ENCODE measurements at regions not wholly inside any gene's neighbourhood (a gene's known extent, or its start where the extent isn't known, plus 50 kb on each side); places are given as distances from the start of the nearest gene placed in this dataset.

DNA sequence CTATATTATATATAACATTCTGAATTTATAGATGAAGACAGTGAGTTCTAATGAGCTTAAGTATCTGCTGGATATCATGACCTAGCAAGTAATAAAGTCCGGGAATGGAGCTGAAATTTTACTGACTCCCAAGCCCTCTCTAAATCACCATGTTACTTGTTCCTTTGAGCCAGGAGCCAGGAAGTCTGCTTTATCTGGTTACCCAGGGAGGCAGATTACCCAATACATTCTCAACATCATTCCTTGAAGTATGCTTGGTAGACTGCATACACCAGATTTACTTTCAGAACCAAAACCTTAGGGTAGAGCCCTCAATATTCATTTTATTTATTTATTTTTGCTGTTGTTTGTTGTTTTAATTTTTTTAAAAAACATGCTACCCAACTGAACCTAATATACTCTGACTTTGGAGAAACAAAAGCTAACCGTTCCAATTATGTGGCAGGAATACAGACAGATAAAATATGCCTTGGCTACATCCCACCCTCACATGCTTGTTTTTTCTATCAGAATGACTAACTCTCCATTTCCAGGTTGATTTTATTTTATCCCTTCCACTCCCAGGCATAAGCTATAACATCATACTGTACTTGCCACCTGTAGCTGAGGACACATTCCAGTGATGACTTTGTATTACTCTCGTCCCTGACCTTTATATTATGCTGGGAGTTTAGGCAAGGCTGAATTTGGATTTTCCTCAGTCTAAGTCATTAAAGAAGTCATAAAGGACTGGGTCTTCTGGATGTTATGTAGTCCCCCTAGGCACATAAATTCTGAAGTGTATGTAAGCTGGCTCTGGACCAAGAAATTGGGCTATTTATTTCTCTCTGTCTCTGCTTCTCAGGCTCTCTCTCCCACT is 82.0 kb downstream of the YIPF5 start (continued):
- TF ChIP-seq, protein P1, sequence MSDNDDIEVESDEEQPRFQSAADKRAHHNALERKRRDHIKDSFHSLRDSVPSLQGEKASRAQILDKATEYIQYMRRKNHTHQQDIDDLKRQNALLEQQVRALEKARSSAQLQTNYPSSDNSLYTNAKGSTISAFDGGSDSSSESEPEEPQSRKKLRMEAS (IDR thresholded peaks at IDR 0.05): no peak
- TF ChIP-seq IRF2 (CRISPR knock-in tag; IDR thresholded peaks at IDR 0.05) (no peak), ZNF225 (CRISPR knock-in tag; IDR thresholded peaks at IDR 0.05) (no peak), ZNF570 (CRISPR knock-in tag; IDR thresholded peaks at IDR 0.05; ENCODE audit: borderline replicate concordance) (no peak), HNF4G (IDR thresholded peaks at IDR 0.05; ENCODE audit: borderline replicate concordance, low read depth, low read length) (no peak), HNF4G (CRISPR knock-in tag; IDR thresholded peaks at IDR 0.05; ENCODE audit: borderline replicate concordance, low read depth) (no peak), KLF9 (CRISPR knock-in tag; IDR thresholded peaks at IDR 0.05; ENCODE audit: low read depth) (no peak)
- TF ChIP-seq, protein P2, sequence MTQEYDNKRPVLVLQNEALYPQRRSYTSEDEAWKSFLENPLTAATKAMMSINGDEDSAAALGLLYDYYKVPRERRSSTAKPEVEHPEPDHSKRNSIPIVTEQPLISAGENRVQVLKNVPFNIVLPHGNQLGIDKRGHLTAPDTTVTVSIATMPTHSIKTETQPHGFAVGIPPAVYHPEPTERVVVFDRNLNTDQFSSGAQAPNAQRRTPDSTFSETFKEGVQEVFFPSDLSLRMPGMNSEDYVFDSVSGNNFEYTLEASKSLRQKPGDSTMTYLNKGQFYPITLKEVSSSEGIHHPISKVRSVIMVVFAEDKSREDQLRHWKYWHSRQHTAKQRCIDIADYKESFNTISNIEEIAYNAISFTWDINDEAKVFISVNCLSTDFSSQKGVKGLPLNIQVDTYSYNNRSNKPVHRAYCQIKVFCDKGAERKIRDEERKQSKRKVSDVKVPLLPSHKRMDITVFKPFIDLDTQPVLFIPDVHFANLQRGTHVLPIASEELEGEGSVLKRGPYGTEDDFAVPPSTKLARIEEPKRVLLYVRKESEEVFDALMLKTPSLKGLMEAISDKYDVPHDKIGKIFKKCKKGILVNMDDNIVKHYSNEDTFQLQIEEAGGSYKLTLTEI (CRISPR knock-in tag; conservative IDR thresholded peaks at IDR 0.05): no peak

GRCh38 chr5:144089401-144090021 is 80.9 kb downstream of the YIPF5 start:
- Histone ChIP-seq H3K36me3 (replicated peaks in 1 of 2; ENCODE audit: control insufficient read depth in 1 of 2, insufficient read depth in 2 of 2, low read length in 2 of 2) (no peaks in the 10 kb centered on the region), H3K4me3 (replicated peaks in 1 of 3; ENCODE audit: insufficient read depth in 1 of 3, low read depth in 2 of 3, low read length in 3 of 3) (no peak overlapping the region), H3K4me1 (ENCODE audit: insufficient read depth, low read length) (no peaks in the 10 kb centered on the region), H3K9me3 (ENCODE audit: low read length) (no peaks in the 10 kb centered on the region), H3K9ac (ENCODE audit: insufficient read depth, low read depth, low read length) (no peak overlapping the region), H4K20me1 (ENCODE audit: insufficient read depth, low read length) (no peaks in the 10 kb centered on the region), H3K27me3 (ENCODE audit: control insufficient read depth in 1 of 2, insufficient read depth in 2 of 2, low read length in 2 of 2) (no peaks in the 10 kb centered on the region), H2AFZ (ENCODE audit: low read length) (no peak overlapping the region), H3K27ac (ENCODE audit: extremely low read length, insufficient read depth, low read length) (no peak overlapping the region), H3K4me2 (ENCODE audit: low read depth, low read length) (no peak overlapping the region), H3K79me2 (ENCODE audit: insufficient read depth, low read length) (no peaks in the 10 kb centered on the region)
- ATAC-seq: no peak
- CTCF ChIA-PET (ENCODE audit: low intra/inter-chr PET ratio, low total read pairs): no interaction called here
- DNase-seq (ENCODE audit: low spot score): no peak
- in situ Hi-C loops (cut with HindIII; ENCODE audit: extremely low pct_ligation_motif_present, low pct_unique_long_range_greater_than_20kb): no loop called here
- POLR2A ChIA-PET: no interaction called here
- BruUV-seq (replicated peaks): no TSS peak
- TF ChIP-seq FIP1L1 (IDR thresholded peaks at IDR 0.05; ENCODE audit: borderline replicate concordance, insufficient read depth, low read depth, low read length) (no peak), SRSF1 (optimal IDR thresholded peaks at IDR 0.05; ENCODE audit: low read depth, low read length) (no peak)
- 0% methylated on average over 2 of the region's 2 CpGs for WGBS (ENCODE audit: low lambda C conversion rate)
- intact Hi-C loops (cut with micrococcal nuclease; ENCODE audit: unreplicated experiment): no loop called here
- no peak for FAIRE-seq

All from HepG2 (cell line).